Adrenal gland (tissue), 9 donors: ENCODE measurements at regions not wholly inside any gene's neighbourhood (a gene's known extent, or its start where the extent isn't known, plus 50 kb on each side); places are given as distances from the start of the nearest gene placed in this dataset.

Experiments
- DNase-seq, 7 donors: peaks; one replicate each; pipeline ENCODE4 v3.0.0-alpha.2; 2019 to 2020
- H3K27ac ChIP-seq, 5 donors: fragments of 200-600 bp; sonication (generic) in 4 of 5; 1 replicate in 3 of 5; 2 replicates in 2 of 5; pipeline versions ENCODE4 v1.5.1 to v1.8.0; 2016 to 2020; ENCODE audit warnings: mild to moderate bottlenecking in 1 of 5
- H3K27me3 ChIP-seq: fragments of 200-600 bp; 2 replicates; pipeline ENCODE4 v1.8.0; 2021
- H3K36me3 ChIP-seq, 2 donors: fragments of 200-600 bp; replicated peaks in 1 of 2; 1 replicate in 1 of 2; 2 replicates in 1 of 2; pipeline versions ENCODE4 v1.5.1 to v1.8.0; 2018 to 2022
- H3K4me1 ChIP-seq, 2 donors: fragments of 200-600 bp; replicated peaks in 1 of 2; 1 replicate in 1 of 2; 2 replicates in 1 of 2; pipeline versions ENCODE4 v1.5.1 to v1.8.0; 2018 to 2021
- H3K4me3 ChIP-seq, 4 donors: fragments of 200-600 bp; sonication (generic) in 3 of 4; one replicate each; pipeline ENCODE4 v1.5.1; 2016 to 2018
- H3K9me3 ChIP-seq, 3 donors: fragments of 200-600 bp; sonication (generic) in 1 of 3; replicated peaks in 1 of 3; 1 replicate in 2 of 3; 2 replicates in 1 of 3; pipeline versions ENCODE4 v1.5.1 to v1.8.0; 2016 to 2021
- CTCF ChIP-seq, 6 experiments: fragments of 450-650 bp in 4 of 6; fragments of 200-600 bp in 2 of 6; sonication (generic) in 1 of 6; IDR thresholded peaks; 1 replicate in 5 of 6; 2 replicates in 1 of 6; pipeline versions ENCODE4 v1.5.1 to v1.8.0; 2016 to 2021; ENCODE audit warnings: antibody characterized with exemption in 6 of 6, mild to moderate bottlenecking in 2 of 6, moderate library complexity in 1 of 6
- POLR2A ChIP-seq, 2 donors: fragments of 450-650 bp; IDR thresholded peaks; one replicate each; pipeline ENCODE4 v1.6.1; 2017; ENCODE audit warnings: antibody characterized with exemption in 2 of 2, mild to moderate bottlenecking in 2 of 2, moderate library complexity in 1 of 2
- WGBS, 4 donors: extraction: QIAGEN DNeasy Blood & Tissue Kit in 2 of 4; methylation state at CpG; one replicate each; pipeline versions ENCODE4 v1.1.5 to v1.1.7; 2013 to 2017; 5-methylcytosine and 5-hydroxymethylcytosine counted together
- intact Hi-C, 2 donors: fragments of 100-400 bp; cut with DNase I; formaldehyde crosslinking; loops; one replicate each; pipeline versions ENCODE4 v1.14.1 to v1.15.0; 2022 to 2023
- donor health status: healthy with polysubstance abuse.
- donor health status: Bipolar disorder and iron deficiency.
- donor health status: DM: yes; HTN: yes; CAD: no.
- donor health status: DM: no; HTN: no; CAD: no.
- donor health status: DM: no; HTN: no; CAD: no.

- Histone ChIP-seq H3K27me3 (no peaks in the 10 kb centered on the region), H3K4me1 (no peaks in the 10 kb centered on the region), H3K4me3 (no peak overlapping the region), H3K36me3 (no peaks in the 10 kb centered on the region), H3K9me3 (no peaks in the 10 kb centered on the region), H3K27ac (no peak overlapping the region)
- TF ChIP-seq POLR2A (IDR thresholded peaks at IDR 0.05), result no peak
- TF ChIP-seq CTCF (IDR thresholded peaks at IDR 0.05), result no peak
- DNase-seq, result no peak
- intact Hi-C loops, result no loop called here
- WGBS, 4 donors, result 74 to 86% (median 79%) methylated on average over 12 to 21 of the region's 21 CpGs
Observed at GRCh38 chr3:13161021-13161759, 88.0 kb upstream of the IQSEC1 start.

- Histone ChIP-seq H3K4me3 (no peak overlapping the region), H3K27ac (no peak overlapping the region), H3K9me3 (peaks cover 0 to 2% (median 0%) of the 10 kb centered on the region in 3 donors), H3K4me1 (no peaks in the 10 kb centered on the region), H3K36me3 (no peaks in the 10 kb centered on the region), H3K27me3 (no peaks in the 10 kb centered on the region)
- TF ChIP-seq POLR2A (IDR thresholded peaks at IDR 0.05) (no peak), CTCF (IDR thresholded peaks at IDR 0.05) (no peak)
- 27 to 48% (median 35%) methylated on average over 1 of the region's 1 CpG for WGBS, 4 donors
- no peak for DNase-seq
- intact Hi-C loops, result no loop called here
Observed at GRCh38 chr3:13160619-13161018, 87.4 kb upstream of the IQSEC1 start.

GRCh38 chr3:13159890-13160289 lies 86.7 kb upstream of the IQSEC1 start:
- no peaks in the 10 kb centered on the region for H3K36me3 ChIP-seq
- no peak overlapping the region for H3K4me3 ChIP-seq
- no peaks in the 10 kb centered on the region for H3K4me1 ChIP-seq
- no peak for DNase-seq
- peaks cover 0 to 5% (median 0%) of the 10 kb centered on the region in 3 donors for H3K9me3 ChIP-seq
- TF ChIP-seq CTCF (IDR thresholded peaks at IDR 0.05), result no peak
- no peak for TF ChIP-seq POLR2A (IDR thresholded peaks at IDR 0.05)
- no peaks in the 10 kb centered on the region for H3K27me3 ChIP-seq
- intact Hi-C loops, result no loop called here
- WGBS, 4 donors, result 77 to 86% (median 83%) methylated on average over 4 of the region's 4 CpGs
- no peak overlapping the region for H3K27ac ChIP-seq

- 86 to 91% (median 89%) methylated on average over 6 of the region's 6 CpGs for WGBS, 4 donors
- DNase-seq, result no peak
Observed at GRCh38 chr3:13158871-13159270, 85.6 kb upstream of the IQSEC1 start.

More at GRCh38 chr3:13158871-13159270, 85.6 kb upstream of the IQSEC1 start:
- TF ChIP-seq CTCF (IDR thresholded peaks at IDR 0.05) (no peak), POLR2A (IDR thresholded peaks at IDR 0.05) (no peak)
- H3K9me3 ChIP-seq, result peaks cover 0 to 5% (median 0%) of the 10 kb centered on the region in 3 donors
- no peak overlapping the region for H3K4me3 ChIP-seq
- no peaks in the 10 kb centered on the region for H3K4me1 ChIP-seq
- no peak overlapping the region for H3K27ac ChIP-seq
- intact Hi-C loops, result no loop called here
- no peaks in the 10 kb centered on the region for H3K36me3 ChIP-seq
- no peaks in the 10 kb centered on the region for H3K27me3 ChIP-seq
